ENCODE measurements at regions not wholly inside any gene's neighbourhood (a gene's known extent, or its start where the extent isn't known, plus 50 kb on each side); places are given as distances from the start of the nearest gene placed in this dataset.
A peak's percentile ranks its signal among the peaks of the same experiment; 100 is the strongest.

- no peak overlapping the region for H3K4me3 ChIP-seq (ENCODE audit: low read length)
- DNase-seq, result no peak
- H3K4me1 ChIP-seq (ENCODE audit: control insufficient read depth, insufficient read depth, low read length), result no peaks in the 10 kb centered on the region
- WGBS (ENCODE audit: insufficient coverage), result no CpG with 5 or more reads among the region's 3 CpGs
- H3K27ac ChIP-seq (ENCODE audit: low read length), result no peak overlapping the region
- no peaks in the 10 kb centered on the region for H3K9me3 ChIP-seq (replicated peaks; ENCODE audit: control insufficient read depth, low read depth, low read length)
- no peaks in the 10 kb centered on the region for H3K36me3 ChIP-seq (ENCODE audit: control insufficient read depth, insufficient read depth, low read length)
- no peaks in the 10 kb centered on the region for H3K27me3 ChIP-seq (ENCODE audit: control insufficient read depth, insufficient read depth, low read length)
Observed at GRCh38 chr2:215597577-215597976, 161.7 kb upstream of the FN1 start.

- no peaks in the 10 kb centered on the region for H3K36me3 ChIP-seq (ENCODE audit: control insufficient read depth, insufficient read depth, low read length)
- DNase-seq, result no peak
- no peak overlapping the region for H3K4me3 ChIP-seq (ENCODE audit: low read length)
- no peak overlapping the region for H3K27ac ChIP-seq (ENCODE audit: low read length)
- no peaks in the 10 kb centered on the region for H3K9me3 ChIP-seq (replicated peaks; ENCODE audit: control insufficient read depth, low read depth, low read length)
- no peaks in the 10 kb centered on the region for H3K27me3 ChIP-seq (ENCODE audit: control insufficient read depth, insufficient read depth, low read length)
- H3K4me1 ChIP-seq (ENCODE audit: control insufficient read depth, insufficient read depth, low read length), result no peaks in the 10 kb centered on the region
- no CpG with 5 or more reads among the region's 2 CpGs for whole genome bisulfite sequencing (ENCODE audit: insufficient coverage)
Observed at GRCh38 chr2:215594766-215595165, 158.9 kb upstream of the FN1 start.

- 100% methylated on average over 2 of the region's 6 CpGs for WGBS (ENCODE audit: insufficient coverage)
- no peaks in the 10 kb centered on the region for H3K9me3 ChIP-seq (replicated peaks; ENCODE audit: control insufficient read depth, low read depth, low read length)
- no peaks in the 10 kb centered on the region for H3K36me3 ChIP-seq (ENCODE audit: control insufficient read depth, insufficient read depth, low read length)
Observed at GRCh38 chr2:215590010-215590745, 154.3 kb upstream of the FN1 start.

GRCh38 chr2:215583881-215584280, 148.0 kb upstream of the FN1 start:
- no peak for DNase-seq
- no peaks in the 10 kb centered on the region for H3K9me3 ChIP-seq (replicated peaks; ENCODE audit: control insufficient read depth, low read depth, low read length)
- whole genome bisulfite sequencing (ENCODE audit: insufficient coverage), result no CpG with 5 or more reads among the region's 1 CpG

More at GRCh38 chr2:215590010-215590745, 154.3 kb upstream of the FN1 start:
- DNase-seq, result no peak
- no peaks in the 10 kb centered on the region for H3K27me3 ChIP-seq (ENCODE audit: control insufficient read depth, insufficient read depth, low read length)
- no peak overlapping the region for H3K27ac ChIP-seq (ENCODE audit: low read length)
- H3K4me3 ChIP-seq (ENCODE audit: low read length), result no peak overlapping the region
- no peaks in the 10 kb centered on the region for H3K4me1 ChIP-seq (ENCODE audit: control insufficient read depth, insufficient read depth, low read length)

GRCh38 chr2:215579809-215580208, 143.9 kb upstream of the FN1 start:
- no peaks in the 10 kb centered on the region for H3K27me3 ChIP-seq (ENCODE audit: control insufficient read depth, insufficient read depth, low read length)
- peak; percentile 96 for DNase-seq
- no peak overlapping the region for H3K4me3 ChIP-seq (ENCODE audit: low read length)
- H3K4me1 ChIP-seq (ENCODE audit: control insufficient read depth, insufficient read depth, low read length), result no peaks in the 10 kb centered on the region
- no peaks in the 10 kb centered on the region for H3K36me3 ChIP-seq (ENCODE audit: control insufficient read depth, insufficient read depth, low read length)
- H3K27ac ChIP-seq (ENCODE audit: low read length), result peak overlapping the region; percentile 70
- no CpG with 5 or more reads among the region's 3 CpGs for WGBS (ENCODE audit: insufficient coverage)
- no peaks in the 10 kb centered on the region for H3K9me3 ChIP-seq (replicated peaks; ENCODE audit: control insufficient read depth, low read depth, low read length)

More at GRCh38 chr2:215583881-215584280, 148.0 kb upstream of the FN1 start:
- H3K27me3 ChIP-seq (ENCODE audit: control insufficient read depth, insufficient read depth, low read length), result no peaks in the 10 kb centered on the region
- no peak overlapping the region for H3K4me3 ChIP-seq (ENCODE audit: low read length)
- H3K4me1 ChIP-seq (ENCODE audit: control insufficient read depth, insufficient read depth, low read length), result no peaks in the 10 kb centered on the region
- H3K36me3 ChIP-seq (ENCODE audit: control insufficient read depth, insufficient read depth, low read length), result no peaks in the 10 kb centered on the region
- H3K27ac ChIP-seq (ENCODE audit: low read length), result no peak overlapping the region

GRCh38 chr2:215577356-215577755, 141.5 kb upstream of the FN1 start:
- Histone ChIP-seq H3K27ac (ENCODE audit: low read length) (no peak overlapping the region), H3K36me3 (ENCODE audit: control insufficient read depth, insufficient read depth, low read length) (no peaks in the 10 kb centered on the region), H3K4me1 (ENCODE audit: control insufficient read depth, insufficient read depth, low read length) (peaks cover 2% of the 10 kb centered on the region), H3K4me3 (ENCODE audit: low read length) (no peak overlapping the region), H3K9me3 (replicated peaks; ENCODE audit: control insufficient read depth, low read depth, low read length) (no peaks in the 10 kb centered on the region), H3K27me3 (ENCODE audit: control insufficient read depth, insufficient read depth, low read length) (no peaks in the 10 kb centered on the region)
- DNase-seq, result no peak

- no peaks in the 10 kb centered on the region for H3K36me3 ChIP-seq (ENCODE audit: control insufficient read depth, insufficient read depth, low read length)
- H3K4me3 ChIP-seq (ENCODE audit: low read length), result no peak overlapping the region
- no CpG with 5 or more reads among the region's 3 CpGs for WGBS (ENCODE audit: insufficient coverage)
- DNase-seq, result peak; percentile 19
- H3K27me3 ChIP-seq (ENCODE audit: control insufficient read depth, insufficient read depth, low read length), result no peaks in the 10 kb centered on the region
- peaks cover 2% of the 10 kb centered on the region for H3K4me1 ChIP-seq (ENCODE audit: control insufficient read depth, insufficient read depth, low read length)
- no peak overlapping the region for H3K27ac ChIP-seq (ENCODE audit: low read length)
- H3K9me3 ChIP-seq (replicated peaks; ENCODE audit: control insufficient read depth, low read depth, low read length), result no peaks in the 10 kb centered on the region
Observed at GRCh38 chr2:215576572-215576971, 140.7 kb upstream of the FN1 start.

GRCh38 chr2:215573496-215573895, 137.6 kb upstream of the FN1 start:
- no peaks in the 10 kb centered on the region for H3K27me3 ChIP-seq (ENCODE audit: control insufficient read depth, insufficient read depth, low read length)
- H3K4me3 ChIP-seq (ENCODE audit: low read length), result no peak overlapping the region
- H3K9me3 ChIP-seq (replicated peaks; ENCODE audit: control insufficient read depth, low read depth, low read length), result no peaks in the 10 kb centered on the region
- H3K4me1 ChIP-seq (ENCODE audit: control insufficient read depth, insufficient read depth, low read length), result peaks cover 2% of the 10 kb centered on the region
- no peak overlapping the region for H3K27ac ChIP-seq (ENCODE audit: low read length)
- DNase-seq, result peak; percentile 92
- H3K36me3 ChIP-seq (ENCODE audit: control insufficient read depth, insufficient read depth, low read length), result no peaks in the 10 kb centered on the region

- WGBS (ENCODE audit: insufficient coverage), result no CpG with 5 or more reads among the region's 2 CpGs
Observed at GRCh38 chr2:215572341-215572848, 136.5 kb upstream of the FN1 start.

GRCh38 chr2:215571689-215572088, 135.8 kb upstream of the FN1 start:
- Histone ChIP-seq H3K36me3 (ENCODE audit: control insufficient read depth, insufficient read depth, low read length) (no peaks in the 10 kb centered on the region), H3K27ac (ENCODE audit: low read length) (no peak overlapping the region), H3K27me3 (ENCODE audit: control insufficient read depth, insufficient read depth, low read length) (no peaks in the 10 kb centered on the region), H3K4me1 (ENCODE audit: control insufficient read depth, insufficient read depth, low read length) (peaks cover 2% of the 10 kb centered on the region), H3K9me3 (replicated peaks; ENCODE audit: control insufficient read depth, low read depth, low read length) (no peaks in the 10 kb centered on the region), H3K4me3 (ENCODE audit: low read length) (no peak overlapping the region)
- WGBS (ENCODE audit: insufficient coverage), result no CpG with 5 or more reads among the region's 1 CpG
- peak; percentile 72 for DNase-seq

More at GRCh38 chr2:215572341-215572848, 136.5 kb upstream of the FN1 start:
- Histone ChIP-seq H3K9me3 (replicated peaks; ENCODE audit: control insufficient read depth, low read depth, low read length) (no peaks in the 10 kb centered on the region), H3K27ac (ENCODE audit: low read length) (peak overlapping the region; percentile 40), H3K36me3 (ENCODE audit: control insufficient read depth, insufficient read depth, low read length) (no peaks in the 10 kb centered on the region), H3K4me1 (ENCODE audit: control insufficient read depth, insufficient read depth, low read length) (peaks cover 2% of the 10 kb centered on the region), H3K27me3 (ENCODE audit: control insufficient read depth, insufficient read depth, low read length) (no peaks in the 10 kb centered on the region), H3K4me3 (ENCODE audit: low read length) (no peak overlapping the region)
- DNase-seq, result no peak

Measured in muscle of leg (tissue), 3 donors.